ENCODE measurements at regions not wholly inside any gene's neighbourhood (a gene's known extent, or its start where the extent isn't known, plus 50 kb on each side); places are given as distances from the start of the nearest gene placed in this dataset.

- Histone ChIP-seq H3K4me1 (ENCODE audit: control insufficient read depth, low read depth, low read length) (no peaks in the 10 kb centered on the region), H3K27me3 (ENCODE audit: control insufficient read depth, insufficient read depth, low read length) (no peaks in the 10 kb centered on the region)
These were observed 302.1 kb upstream of the IRX4 start for GRCh38 chr5:2184563-2185540.

DNA sequence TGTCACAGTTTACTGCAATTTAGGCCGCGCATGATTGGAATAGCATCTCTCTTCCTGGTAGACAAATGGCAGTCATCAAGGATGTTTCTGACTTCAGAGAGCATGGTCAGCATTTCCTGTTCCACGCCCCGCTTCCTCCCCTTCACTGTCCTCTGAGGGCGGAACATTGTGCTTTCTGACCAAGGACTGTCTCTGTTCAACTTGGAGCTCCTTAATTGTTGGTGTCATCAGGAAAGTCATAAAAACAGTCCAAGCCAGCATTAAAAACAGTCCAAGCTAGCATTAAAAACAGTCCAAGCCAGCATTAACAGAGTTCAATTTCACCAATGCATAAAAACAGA is 301.3 kb upstream of the IRX4 start:
- H3K9me3 ChIP-seq (ENCODE audit: control insufficient read depth, low read depth, low read length) = no peaks in the 10 kb centered on the region

More at GRCh38 chr5:2184563-2185540, 302.1 kb upstream of the IRX4 start:
- Histone ChIP-seq H3K36me3 (ENCODE audit: control insufficient read depth, low read depth, low read length) (no peaks in the 10 kb centered on the region), H3K4me3 (ENCODE audit: low read length) (no peak overlapping the region), H3K27ac (ENCODE audit: low read length) (no peak overlapping the region), H3K9ac (ENCODE audit: low read length) (no peak overlapping the region), H3K9me3 (ENCODE audit: control insufficient read depth, low read depth, low read length) (no peaks in the 10 kb centered on the region)

DNA sequence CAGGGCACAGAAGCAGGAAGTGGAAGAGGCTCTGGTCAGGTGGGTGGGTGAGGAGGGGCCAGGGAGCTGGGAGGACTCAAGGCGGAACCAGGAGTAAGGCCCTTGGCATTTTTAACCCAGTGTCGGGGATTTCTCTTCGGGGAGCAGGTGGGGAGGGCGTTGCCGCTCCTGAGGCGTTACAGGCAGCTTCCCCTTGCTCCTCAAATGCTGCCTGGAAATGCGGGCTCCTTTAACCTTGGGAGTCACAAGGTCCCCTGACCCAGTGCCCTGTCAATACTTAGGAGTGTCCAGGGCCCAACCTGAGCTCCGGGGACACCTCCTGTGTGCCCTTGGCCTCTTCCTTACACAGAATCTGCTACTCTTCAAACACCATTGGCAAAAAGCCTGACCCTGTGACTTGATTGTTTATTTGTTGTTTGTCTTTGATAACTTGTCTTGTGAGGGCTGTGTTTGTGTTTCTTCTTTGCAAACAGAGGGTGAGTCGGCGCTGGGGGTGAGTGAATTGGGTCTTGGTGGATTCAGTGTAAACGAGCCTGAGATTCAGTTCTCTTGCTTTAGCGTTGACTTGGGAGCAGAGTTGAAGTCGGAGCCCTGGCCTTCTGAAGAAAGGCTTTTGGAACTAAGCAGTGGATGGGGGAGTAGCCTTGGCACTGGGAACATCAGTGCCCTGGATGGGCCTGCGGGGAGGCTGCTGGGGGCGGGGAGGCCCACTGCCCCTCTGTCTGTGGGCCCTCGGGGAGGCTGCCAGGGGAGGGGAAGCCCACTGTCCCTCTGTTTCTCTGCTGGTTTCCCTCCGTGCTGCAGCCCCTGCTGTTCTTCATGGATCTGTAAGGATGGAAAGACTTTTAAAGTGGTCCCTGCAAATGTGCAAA is 300.7 kb upstream of the IRX4 start:
- H3K4me3 ChIP-seq (ENCODE audit: low read length) = no peak overlapping the region
- no peaks in the 10 kb centered on the region for H3K4me1 ChIP-seq (ENCODE audit: control insufficient read depth, low read depth, low read length)
- H3K27me3 ChIP-seq (ENCODE audit: control insufficient read depth, insufficient read depth, low read length) = no peaks in the 10 kb centered on the region
- H3K27ac ChIP-seq (ENCODE audit: low read length) = no peak overlapping the region
- no peak overlapping the region for H3K9ac ChIP-seq (ENCODE audit: low read length)
- H3K36me3 ChIP-seq (ENCODE audit: control insufficient read depth, low read depth, low read length) = no peaks in the 10 kb centered on the region
- H3K9me3 ChIP-seq (ENCODE audit: control insufficient read depth, low read depth, low read length) = no peaks in the 10 kb centered on the region

More for the DNA sequence above, 301.3 kb upstream of the IRX4 start:
- H3K27ac ChIP-seq (ENCODE audit: low read length) = no peak overlapping the region
- H3K27me3 ChIP-seq (ENCODE audit: control insufficient read depth, insufficient read depth, low read length) = no peaks in the 10 kb centered on the region
- no peaks in the 10 kb centered on the region for H3K36me3 ChIP-seq (ENCODE audit: control insufficient read depth, low read depth, low read length)
- H3K4me1 ChIP-seq (ENCODE audit: control insufficient read depth, low read depth, low read length) = no peaks in the 10 kb centered on the region
- H3K9ac ChIP-seq (ENCODE audit: low read length) = no peak overlapping the region
- no peak overlapping the region for H3K4me3 ChIP-seq (ENCODE audit: low read length)

- Histone ChIP-seq H3K9me3 (ENCODE audit: control insufficient read depth, low read depth, low read length) (no peaks in the 10 kb centered on the region), H3K4me3 (ENCODE audit: low read length) (no peak overlapping the region), H3K27me3 (ENCODE audit: control insufficient read depth, insufficient read depth, low read length) (no peaks in the 10 kb centered on the region), H3K4me1 (ENCODE audit: control insufficient read depth, low read depth, low read length) (no peaks in the 10 kb centered on the region), H3K9ac (ENCODE audit: low read length) (no peak overlapping the region), H3K27ac (ENCODE audit: low read length) (no peak overlapping the region), H3K36me3 (ENCODE audit: control insufficient read depth, low read depth, low read length) (no peaks in the 10 kb centered on the region)
These were observed 299.3 kb upstream of the IRX4 start for GRCh38 chr5:2182020-2182419.

- Histone ChIP-seq H3K27me3 (ENCODE audit: control insufficient read depth, insufficient read depth, low read length) (no peaks in the 10 kb centered on the region), H3K9me3 (ENCODE audit: control insufficient read depth, low read depth, low read length) (no peaks in the 10 kb centered on the region), H3K4me1 (ENCODE audit: control insufficient read depth, low read depth, low read length) (no peaks in the 10 kb centered on the region), H3K9ac (ENCODE audit: low read length) (no peak overlapping the region), H3K36me3 (ENCODE audit: control insufficient read depth, low read depth, low read length) (no peaks in the 10 kb centered on the region), H3K4me3 (ENCODE audit: low read length) (no peak overlapping the region), H3K27ac (ENCODE audit: low read length) (no peak overlapping the region)
These were observed 298.8 kb upstream of the IRX4 start for GRCh38 chr5:2181557-2181956.

GRCh38 chr5:2181149-2181548 is 298.4 kb upstream of the IRX4 start:
- H3K4me1 ChIP-seq (ENCODE audit: control insufficient read depth, low read depth, low read length) = no peaks in the 10 kb centered on the region
- no peaks in the 10 kb centered on the region for H3K36me3 ChIP-seq (ENCODE audit: control insufficient read depth, low read depth, low read length)
- H3K4me3 ChIP-seq (ENCODE audit: low read length) = no peak overlapping the region
- no peak overlapping the region for H3K9ac ChIP-seq (ENCODE audit: low read length)
- H3K27me3 ChIP-seq (ENCODE audit: control insufficient read depth, insufficient read depth, low read length) = no peaks in the 10 kb centered on the region
- no peak overlapping the region for H3K27ac ChIP-seq (ENCODE audit: low read length)
- no peaks in the 10 kb centered on the region for H3K9me3 ChIP-seq (ENCODE audit: control insufficient read depth, low read depth, low read length)

- Histone ChIP-seq H3K36me3 (ENCODE audit: control insufficient read depth, low read depth, low read length) (no peaks in the 10 kb centered on the region), H3K9me3 (ENCODE audit: control insufficient read depth, low read depth, low read length) (no peaks in the 10 kb centered on the region), H3K27ac (ENCODE audit: low read length) (no peak overlapping the region), H3K4me3 (ENCODE audit: low read length) (no peak overlapping the region), H3K9ac (ENCODE audit: low read length) (no peak overlapping the region), H3K4me1 (ENCODE audit: control insufficient read depth, low read depth, low read length) (no peaks in the 10 kb centered on the region), H3K27me3 (ENCODE audit: control insufficient read depth, insufficient read depth, low read length) (no peaks in the 10 kb centered on the region)
These were observed 297.7 kb upstream of the IRX4 start for GRCh38 chr5:2180456-2180855.

DNA sequence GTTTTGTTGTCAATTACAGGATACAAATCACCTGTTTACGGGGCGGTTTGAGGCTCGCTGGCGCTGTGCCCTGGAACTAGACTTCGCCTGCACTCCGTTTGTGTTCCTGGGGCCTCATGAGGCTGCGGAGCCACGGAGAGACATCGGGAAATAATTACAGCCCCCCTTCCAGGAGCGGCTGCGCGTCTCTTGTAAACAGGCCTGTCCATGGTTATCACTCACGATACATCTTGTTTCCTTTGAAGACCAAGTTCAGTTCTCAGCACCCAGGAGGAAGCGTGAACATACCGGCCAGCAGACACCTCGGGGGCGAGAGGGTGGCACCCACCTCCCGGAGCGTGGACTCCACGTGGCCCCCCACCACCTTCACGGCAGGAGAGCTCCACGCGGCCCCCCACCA is 297.1 kb upstream of the IRX4 start:
- H3K27me3 ChIP-seq (ENCODE audit: control insufficient read depth, insufficient read depth, low read length) = no peaks in the 10 kb centered on the region
- H3K4me3 ChIP-seq (ENCODE audit: low read length) = no peak overlapping the region
- no peak overlapping the region for H3K27ac ChIP-seq (ENCODE audit: low read length)
- H3K9me3 ChIP-seq (ENCODE audit: control insufficient read depth, low read depth, low read length) = no peaks in the 10 kb centered on the region
- no peak overlapping the region for H3K9ac ChIP-seq (ENCODE audit: low read length)
- H3K36me3 ChIP-seq (ENCODE audit: control insufficient read depth, low read depth, low read length) = no peaks in the 10 kb centered on the region
- H3K4me1 ChIP-seq (ENCODE audit: control insufficient read depth, low read depth, low read length) = no peaks in the 10 kb centered on the region

DNA sequence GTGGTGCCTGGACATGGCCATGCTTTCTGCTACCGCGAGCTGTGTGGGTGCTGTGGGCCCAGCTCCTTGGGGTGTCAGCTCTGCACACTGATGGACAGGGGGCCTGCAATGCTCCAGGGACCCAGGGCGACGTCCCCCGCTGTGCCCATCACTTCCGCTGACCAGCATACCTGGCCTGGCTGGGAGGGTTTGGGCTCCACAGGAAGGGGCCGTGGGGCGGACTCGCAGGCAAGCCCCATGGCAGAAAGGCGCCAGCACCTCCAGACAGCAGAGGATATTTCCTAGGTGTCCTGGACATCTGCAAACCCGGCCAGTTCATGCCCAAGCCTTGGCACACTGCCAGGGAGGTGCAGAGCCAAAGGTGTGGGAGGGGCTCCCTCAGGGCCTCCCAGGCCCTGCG is 295.8 kb upstream of the IRX4 start:
- no peaks in the 10 kb centered on the region for H3K27me3 ChIP-seq (ENCODE audit: control insufficient read depth, insufficient read depth, low read length)
- H3K9ac ChIP-seq (ENCODE audit: low read length) = no peak overlapping the region
- no peaks in the 10 kb centered on the region for H3K9me3 ChIP-seq (ENCODE audit: control insufficient read depth, low read depth, low read length)
- H3K27ac ChIP-seq (ENCODE audit: low read length) = no peak overlapping the region
- H3K4me3 ChIP-seq (ENCODE audit: low read length) = no peak overlapping the region
- H3K4me1 ChIP-seq (ENCODE audit: control insufficient read depth, low read depth, low read length) = no peaks in the 10 kb centered on the region
- no peaks in the 10 kb centered on the region for H3K36me3 ChIP-seq (ENCODE audit: control insufficient read depth, low read depth, low read length)

- Histone ChIP-seq H3K4me3 (ENCODE audit: low read length) (no peak overlapping the region), H3K9ac (ENCODE audit: low read length) (no peak overlapping the region), H3K4me1 (ENCODE audit: control insufficient read depth, low read depth, low read length) (no peaks in the 10 kb centered on the region), H3K27me3 (ENCODE audit: control insufficient read depth, insufficient read depth, low read length) (no peaks in the 10 kb centered on the region), H3K36me3 (ENCODE audit: control insufficient read depth, low read depth, low read length) (no peaks in the 10 kb centered on the region), H3K27ac (ENCODE audit: low read length) (no peak overlapping the region), H3K9me3 (ENCODE audit: control insufficient read depth, low read depth, low read length) (no peaks in the 10 kb centered on the region)
These were observed 295.3 kb upstream of the IRX4 start for GRCh38 chr5:2178071-2178477.

DNA sequence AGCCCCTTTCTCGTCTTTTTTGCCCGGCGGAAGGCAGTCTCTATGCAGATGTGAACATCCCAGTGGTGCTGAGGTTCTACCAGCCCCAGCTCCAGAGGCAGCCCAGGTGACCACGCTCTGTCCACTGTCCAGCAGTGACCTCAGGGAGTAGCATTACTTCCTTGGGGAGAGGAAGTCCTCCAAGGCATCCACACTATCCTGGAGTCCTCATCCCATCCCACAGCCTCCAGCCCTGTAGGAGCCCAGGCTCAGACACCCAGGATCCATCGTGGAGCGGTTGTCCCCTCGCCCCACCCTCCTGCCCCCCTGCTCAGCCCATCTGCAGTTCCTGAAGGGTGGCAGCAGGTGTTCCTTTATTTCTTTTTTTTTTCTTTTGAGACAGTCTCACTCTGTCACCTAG is 294.5 kb upstream of the IRX4 start:
- no peaks in the 10 kb centered on the region for H3K4me1 ChIP-seq (ENCODE audit: control insufficient read depth, low read depth, low read length)
- no peaks in the 10 kb centered on the region for H3K36me3 ChIP-seq (ENCODE audit: control insufficient read depth, low read depth, low read length)
- no peaks in the 10 kb centered on the region for H3K9me3 ChIP-seq (ENCODE audit: control insufficient read depth, low read depth, low read length)
- H3K4me3 ChIP-seq (ENCODE audit: low read length) = no peak overlapping the region
- no peak overlapping the region for H3K27ac ChIP-seq (ENCODE audit: low read length)
- H3K27me3 ChIP-seq (ENCODE audit: control insufficient read depth, insufficient read depth, low read length) = no peaks in the 10 kb centered on the region
- H3K9ac ChIP-seq (ENCODE audit: low read length) = no peak overlapping the region
